Heart left ventricle (tissue), 16 donors: ENCODE measurements at regions not wholly inside any gene's neighbourhood (a gene's known extent, or its start where the extent isn't known, plus 50 kb on each side); places are given as distances from the start of the nearest gene placed in this dataset.

Experiments
- ATAC-seq, 4 donors: fragments of 200-7000 bp; cut with Tn5 transposase; one replicate each; pipeline ENCODE4 v1.9.1; 2020 to 2022; ENCODE audit warnings: moderate library complexity in 4 of 4, mild to moderate bottlenecking in 3 of 4, moderate number of reproducible peaks in 1 of 4
- DNase-seq, 5 donors: peaks; one replicate each; pipeline ENCODE4 v3.0.0-alpha.2; 2020
- H3K27ac ChIP-seq, 12 donors: fragments of 200-600 bp; sonication (generic) in 4 of 12; one replicate each; pipeline versions ENCODE4 v1.5.0 to v1.8.0; 2016 to 2022; ENCODE audit warnings: mild to moderate bottlenecking in 2 of 12
- H3K27me3 ChIP-seq, 9 donors: fragments of 200-600 bp; sonication (generic) in 2 of 9; one replicate each; pipeline versions ENCODE4 v1.5.1 to v1.8.0; 2016 to 2022; ENCODE audit warnings: mild to moderate bottlenecking in 3 of 9
- H3K36me3 ChIP-seq, 9 donors: fragments of 200-600 bp; sonication (generic) in 2 of 9; one replicate each; pipeline versions ENCODE4 v1.5.0 to v1.8.0; 2018 to 2022; ENCODE audit warnings: mild to moderate bottlenecking in 2 of 9
- H3K4me1 ChIP-seq, 12 donors: fragments of 200-600 bp; sonication (generic) in 4 of 12; one replicate each; pipeline versions ENCODE4 v1.5.0 to v1.8.0; 2016 to 2022; ENCODE audit warnings: mild to moderate bottlenecking in 3 of 12
- H3K4me3 ChIP-seq, 12 donors: fragments of 200-600 bp; sonication (generic) in 4 of 12; one replicate each; pipeline versions ENCODE4 v1.5.0 to v1.8.0; 2017 to 2022; ENCODE audit warnings: mild to moderate bottlenecking in 9 of 12, moderate library complexity in 4 of 12
- H3K9me3 ChIP-seq, 12 donors: fragments of 200-600 bp; sonication (generic) in 4 of 12; one replicate each; pipeline versions ENCODE4 v1.5.0 to v1.8.0; 2016 to 2022; ENCODE audit warnings: mild to moderate bottlenecking in 1 of 12
- CTCF ChIP-seq, 12 donors: fragments of 200-600 bp; sonication (generic) in 4 of 12; IDR thresholded peaks; one replicate each; pipeline versions ENCODE4 v1.5.0 to v1.8.0; 2018 to 2022; ENCODE audit warnings: antibody characterized with exemption in 12 of 12, mild to moderate bottlenecking in 5 of 12
- POLR2A ChIP-seq, 2 donors: fragments of 450-650 bp; IDR thresholded peaks; one replicate each; pipeline ENCODE4 v1.6.1; 2017; ENCODE audit warnings: antibody characterized with exemption in 2 of 2, mild to moderate bottlenecking in 2 of 2, moderate library complexity in 2 of 2
- WGBS, 4 donors: extraction: QIAGEN DNeasy Blood & Tissue Kit in 2 of 4; methylation state at CpG; one replicate each; pipeline versions ENCODE4 v1.1.5 to v1.1.7; 2013 to 2018; 5-methylcytosine and 5-hydroxymethylcytosine counted together
- intact Hi-C, 10 donors: fragments of 100-400 bp; cut with DNase I; formaldehyde crosslinking; loops; one replicate each; pipeline versions ENCODE4 v1.11.1 to v1.14.2; 2022
- donor health status: ischemic (EF 13 %, LVEDD 7.1; RV severe dilation, severe dysfunction).
- donor health status: healthy with polysubstance abuse.
- donor health status: DM: no; HTN: yes; CAD: no.
- donor health status: DM: no; HTN: no; CAD: no.
- donor health status: ischemic (EF 25% LVEDD 6.9; RV normal size, moderate dysfunction).
- donor health status: ischemic (EF 25% LVEDD 5.7; RV mildly dilated, moderate dysfunction).
- donor health status: healthy.
- donor health status: DM: yes; HTN: yes; CAD: no.
- donor health status: ischemic (EF 35%, LVEDD 5.7; RV mildly dilated, moderate dysfunction).
- donor health status: nonischemic (EF 11% LVEDD 7.7; RV severe dilation, severe dysfunction).
- donor health status: DM: yes; HTN: yes; CAD: no.
- donor health status: PGD.
- donor health status: ischemic (EF 29% LVEDD 5.4; RV normal size, mild dysfunction).
- donor health status: nonischemic (EF 23%, LVEDD 6.1; RV moderate dilation, normal function).

DNA sequence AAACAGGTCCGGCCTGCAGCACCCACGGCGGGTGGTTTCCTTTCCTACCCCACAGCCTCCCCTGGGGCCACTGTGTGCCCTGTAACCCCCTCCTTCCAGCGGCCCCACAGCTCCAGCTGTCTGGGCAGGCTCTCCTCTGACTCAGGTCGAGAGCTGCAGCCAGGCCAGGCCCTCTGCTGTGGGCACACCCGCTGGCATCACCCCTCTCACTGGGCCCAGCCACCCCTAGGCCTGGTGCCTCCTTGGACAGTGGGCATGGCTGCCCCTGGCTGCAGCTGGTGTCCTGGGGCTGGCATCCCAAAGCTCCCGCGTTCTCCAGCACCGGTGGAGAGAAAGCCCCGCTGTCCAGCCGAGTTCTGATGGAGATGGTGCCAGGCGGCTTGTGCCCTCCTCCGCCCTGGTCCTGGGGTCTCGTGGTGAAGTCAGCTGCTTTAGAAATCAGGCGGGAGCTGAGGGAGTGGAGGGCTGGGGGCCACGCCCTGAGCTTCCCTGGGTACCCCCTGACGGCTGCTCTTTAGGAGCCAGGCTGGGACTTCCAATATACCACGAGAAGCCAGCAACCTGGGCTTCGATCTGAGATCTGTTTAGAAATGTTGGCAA, 114.9 kb downstream of the KIF26A start:
- Histone ChIP-seq H3K27ac (no peak overlapping the region), H3K4me3 (no peak overlapping the region), H3K4me1 (no peaks in the 10 kb centered on the region), H3K27me3 (peaks cover 0 to 3% (median 0%) of the 10 kb centered on the region in 9 donors), H3K36me3 (no peaks in the 10 kb centered on the region), H3K9me3 (peaks cover 0 to 3% (median 0%) of the 10 kb centered on the region in 12 donors)
- no peak for TF ChIP-seq POLR2A (IDR thresholded peaks at IDR 0.05)
- TF ChIP-seq CTCF (IDR thresholded peaks at IDR 0.05): no peak
- DNase-seq (no peak), ATAC-seq (no peak)
- WGBS, 4 donors: 85 to 91% (median 87%) methylated on average over 19 of the region's 19 CpGs
- intact Hi-C loops: no loop called here

- TF ChIP-seq POLR2A (IDR thresholded peaks at IDR 0.05): no peak
- TF ChIP-seq CTCF (IDR thresholded peaks at IDR 0.05): no peak
- H3K9me3 ChIP-seq: peaks cover 0 to 5% (median 0%) of the 10 kb centered on the region in 12 donors
- no peak overlapping the region for H3K4me3 ChIP-seq
- H3K36me3 ChIP-seq: no peaks in the 10 kb centered on the region
- H3K27me3 ChIP-seq: peaks cover 0 to 3% (median 0%) of the 10 kb centered on the region in 9 donors
- no peaks in the 10 kb centered on the region for H3K4me1 ChIP-seq
- no peak for DNase-seq
- no peak for ATAC-seq
- WGBS, 4 donors: 79 to 86% (median 81%) methylated on average over 15 to 16 of the region's 16 CpGs
- intact Hi-C loops: no loop called here
- no peak overlapping the region for H3K27ac ChIP-seq
Measured at GRCh38 chr14:104253901-104254353, 115.5 kb downstream of the KIF26A start.

- H3K27me3 ChIP-seq: peaks cover 0 to 3% (median 0%) of the 10 kb centered on the region in 9 donors
- no peak for ATAC-seq
- no peaks in the 10 kb centered on the region for H3K4me1 ChIP-seq
- H3K9me3 ChIP-seq: peaks cover 0 to 8% (median 0%) of the 10 kb centered on the region in 12 donors
- WGBS, 4 donors: 65 to 73% (median 70%) methylated on average over 13 of the region's 13 CpGs
- TF ChIP-seq POLR2A (IDR thresholded peaks at IDR 0.05) (no peak), CTCF (IDR thresholded peaks at IDR 0.05) (no peak)
- intact Hi-C loops: no loop called here
- H3K4me3 ChIP-seq: no peak overlapping the region
- no peak overlapping the region for H3K27ac ChIP-seq
- no peak for DNase-seq
- no peaks in the 10 kb centered on the region for H3K36me3 ChIP-seq
Measured at GRCh38 chr14:104254735-104255400, 116.5 kb downstream of the KIF26A start.

DNA sequence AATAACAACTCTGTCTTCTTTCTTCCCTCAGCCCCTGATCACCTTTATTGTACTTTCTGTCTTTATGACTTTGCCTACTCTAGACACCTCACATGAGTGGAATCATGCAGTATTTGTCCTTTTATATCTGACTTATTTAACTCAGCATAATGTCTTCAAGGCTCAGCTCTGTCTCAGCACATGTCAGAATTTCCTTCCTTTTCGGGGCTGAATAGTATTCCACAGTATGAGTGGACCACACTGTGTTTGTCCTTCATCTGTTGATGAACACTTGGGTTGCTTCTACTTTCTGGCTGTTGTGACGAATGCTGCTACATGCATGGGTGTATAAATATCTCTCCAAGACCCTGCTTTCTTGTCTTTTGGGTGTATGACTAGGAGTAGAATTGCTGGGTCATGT, 117.6 kb downstream of the KIF26A start:
- Histone ChIP-seq H3K4me1 (no peaks in the 10 kb centered on the region), H3K9me3 (peaks cover 0 to 18% (median 0%) of the 10 kb centered on the region in 12 donors), H3K4me3 (no peak overlapping the region), H3K36me3 (no peaks in the 10 kb centered on the region), H3K27me3 (peaks cover 0 to 3% (median 0%) of the 10 kb centered on the region in 9 donors), H3K27ac (no peak overlapping the region)
- no peak for TF ChIP-seq POLR2A (IDR thresholded peaks at IDR 0.05)
- no peak for TF ChIP-seq CTCF (IDR thresholded peaks at IDR 0.05)
- intact Hi-C loops: no loop called here
- 90 to 100% (median 95%) methylated on average over 2 of the region's 2 CpGs for WGBS, 4 donors
- no peak for DNase-seq
- no peak for ATAC-seq
